Osteocyte (in vitro differentiated cells): ENCODE measurements at regions not wholly inside any gene's neighbourhood (a gene's known extent, or its start where the extent isn't known, plus 50 kb on each side); places are given as distances from the start of the nearest gene placed in this dataset.

Experiments
- DNase-seq: peaks from one replicate; pipeline ENCODE4 v3.0.0; 2021; ENCODE audit warnings: mixed read lengths; ENCODE audit not compliant: unreplicated experiment; ENCODE audit errors: extremely low spot score
- H3K27ac Mint-ChIP-seq: one replicate; pipeline ENCODE4 v1.8.0; 2021; ENCODE audit warnings: mild to moderate bottlenecking, mixed read lengths; ENCODE audit not compliant: unreplicated experiment
- H3K27me3 Mint-ChIP-seq: one replicate; pipeline ENCODE4 v1.8.0; 2021; ENCODE audit warnings: mixed read lengths; ENCODE audit not compliant: unreplicated experiment
- H3K36me3 Mint-ChIP-seq: one replicate; pipeline ENCODE4 v1.8.0; 2021; ENCODE audit warnings: mixed read lengths; ENCODE audit not compliant: unreplicated experiment
- H3K4me1 Mint-ChIP-seq: one replicate; pipeline ENCODE4 v1.8.0; 2021; ENCODE audit warnings: mixed read lengths; ENCODE audit not compliant: unreplicated experiment
- H3K4me3 Mint-ChIP-seq: one replicate; pipeline ENCODE4 v1.8.0; 2021; ENCODE audit warnings: mild to moderate bottlenecking, moderate library complexity, mixed read lengths; ENCODE audit not compliant: unreplicated experiment
- H3K9me3 Mint-ChIP-seq: one replicate; pipeline ENCODE4 v1.8.0; 2021; ENCODE audit warnings: mixed read lengths; ENCODE audit not compliant: unreplicated experiment
- TF ChIP-seq, protein P1 (sequence below): fragments of 200-600 bp; sonication (generic); IDR thresholded peaks from 2 replicates; pipeline ENCODE4 v1.5.0; 2021; ENCODE audit warnings: antibody characterized with exemption, mild to moderate bottlenecking, moderate library complexity

DNA sequence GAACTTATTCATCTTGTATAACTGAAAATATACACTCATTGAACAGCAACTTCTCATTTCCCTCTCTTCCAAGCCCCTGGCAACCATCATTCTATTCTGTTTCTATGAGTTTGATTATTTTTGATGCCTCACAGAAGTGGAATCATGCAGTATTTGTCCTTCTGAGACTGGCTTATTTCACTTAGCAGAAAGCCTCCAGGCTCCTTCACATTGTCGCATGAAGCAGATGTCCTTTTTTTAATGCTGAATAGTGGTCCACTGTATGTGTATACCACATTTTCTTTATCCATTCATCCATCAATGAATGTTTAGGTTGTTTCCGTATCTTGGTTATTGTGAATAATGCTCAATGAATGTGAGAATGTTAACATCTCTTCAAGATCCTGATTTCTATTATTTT is 238.2 kb upstream of the KLF14 start:
- Mint-ChIP-seq H3K27me3 (no peaks in the 10 kb centered on the region), H3K4me1 (peaks cover 4% of the 10 kb centered on the region), H3K9me3 (no peaks in the 10 kb centered on the region), H3K36me3 (peaks cover 34% of the 10 kb centered on the region), H3K27ac (no peak overlapping the region), H3K4me3 (no peak overlapping the region)
- TF ChIP-seq, protein P1, sequence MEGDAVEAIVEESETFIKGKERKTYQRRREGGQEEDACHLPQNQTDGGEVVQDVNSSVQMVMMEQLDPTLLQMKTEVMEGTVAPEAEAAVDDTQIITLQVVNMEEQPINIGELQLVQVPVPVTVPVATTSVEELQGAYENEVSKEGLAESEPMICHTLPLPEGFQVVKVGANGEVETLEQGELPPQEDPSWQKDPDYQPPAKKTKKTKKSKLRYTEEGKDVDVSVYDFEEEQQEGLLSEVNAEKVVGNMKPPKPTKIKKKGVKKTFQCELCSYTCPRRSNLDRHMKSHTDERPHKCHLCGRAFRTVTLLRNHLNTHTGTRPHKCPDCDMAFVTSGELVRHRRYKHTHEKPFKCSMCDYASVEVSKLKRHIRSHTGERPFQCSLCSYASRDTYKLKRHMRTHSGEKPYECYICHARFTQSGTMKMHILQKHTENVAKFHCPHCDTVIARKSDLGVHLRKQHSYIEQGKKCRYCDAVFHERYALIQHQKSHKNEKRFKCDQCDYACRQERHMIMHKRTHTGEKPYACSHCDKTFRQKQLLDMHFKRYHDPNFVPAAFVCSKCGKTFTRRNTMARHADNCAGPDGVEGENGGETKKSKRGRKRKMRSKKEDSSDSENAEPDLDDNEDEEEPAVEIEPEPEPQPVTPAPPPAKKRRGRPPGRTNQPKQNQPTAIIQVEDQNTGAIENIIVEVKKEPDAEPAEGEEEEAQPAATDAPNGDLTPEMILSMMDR, result no peak
- no peak for DNase-seq

- no peak overlapping the region for H3K4me3 Mint-ChIP-seq
- peaks cover 7% of the 10 kb centered on the region for H3K4me1 Mint-ChIP-seq
- H3K36me3 Mint-ChIP-seq, result peaks cover 35% of the 10 kb centered on the region
- DNase-seq, result no peak
- TF ChIP-seq, protein P1, result no peak
- H3K27ac Mint-ChIP-seq, result no peak overlapping the region
- no peaks in the 10 kb centered on the region for H3K27me3 Mint-ChIP-seq
- H3K9me3 Mint-ChIP-seq, result no peaks in the 10 kb centered on the region
Measured at GRCh38 chr7:130973637-130974036, 239.6 kb upstream of the KLF14 start.

GRCh38 chr7:130974169-130974568 is 240.2 kb upstream of the KLF14 start:
- Mint-ChIP-seq H3K4me1 (peaks cover 8% of the 10 kb centered on the region), H3K27me3 (no peaks in the 10 kb centered on the region), H3K9me3 (no peaks in the 10 kb centered on the region), H3K27ac (no peak overlapping the region), H3K36me3 (peaks cover 34% of the 10 kb centered on the region), H3K4me3 (no peak overlapping the region)
- TF ChIP-seq, protein P1, result no peak
- no peak for DNase-seq

- H3K27me3 Mint-ChIP-seq, result no peaks in the 10 kb centered on the region
- H3K4me1 Mint-ChIP-seq, result peaks cover 8% of the 10 kb centered on the region
- no peak for DNase-seq
- H3K36me3 Mint-ChIP-seq, result peaks cover 34% of the 10 kb centered on the region
- H3K9me3 Mint-ChIP-seq, result no peaks in the 10 kb centered on the region
- TF ChIP-seq, protein P1, result no peak
- no peak overlapping the region for H3K27ac Mint-ChIP-seq
- H3K4me3 Mint-ChIP-seq, result no peak overlapping the region
Measured at GRCh38 chr7:130974794-130975193, 240.8 kb upstream of the KLF14 start.

GRCh38 chr7:130975731-130976130 is 241.7 kb upstream of the KLF14 start:
- peaks cover 36% of the 10 kb centered on the region for H3K36me3 Mint-ChIP-seq
- no peaks in the 10 kb centered on the region for H3K9me3 Mint-ChIP-seq
- no peak overlapping the region for H3K4me3 Mint-ChIP-seq
- DNase-seq, result no peak
- H3K27me3 Mint-ChIP-seq, result no peaks in the 10 kb centered on the region
- H3K27ac Mint-ChIP-seq, result no peak overlapping the region
- TF ChIP-seq, protein P1, result no peak
- peaks cover 4% of the 10 kb centered on the region for H3K4me1 Mint-ChIP-seq
